ENCODE measurements at regions not wholly inside any gene's neighbourhood (a gene's known extent, or its start where the extent isn't known, plus 50 kb on each side); places are given as distances from the start of the nearest gene placed in this dataset.

- TF ChIP-seq, protein P1, sequence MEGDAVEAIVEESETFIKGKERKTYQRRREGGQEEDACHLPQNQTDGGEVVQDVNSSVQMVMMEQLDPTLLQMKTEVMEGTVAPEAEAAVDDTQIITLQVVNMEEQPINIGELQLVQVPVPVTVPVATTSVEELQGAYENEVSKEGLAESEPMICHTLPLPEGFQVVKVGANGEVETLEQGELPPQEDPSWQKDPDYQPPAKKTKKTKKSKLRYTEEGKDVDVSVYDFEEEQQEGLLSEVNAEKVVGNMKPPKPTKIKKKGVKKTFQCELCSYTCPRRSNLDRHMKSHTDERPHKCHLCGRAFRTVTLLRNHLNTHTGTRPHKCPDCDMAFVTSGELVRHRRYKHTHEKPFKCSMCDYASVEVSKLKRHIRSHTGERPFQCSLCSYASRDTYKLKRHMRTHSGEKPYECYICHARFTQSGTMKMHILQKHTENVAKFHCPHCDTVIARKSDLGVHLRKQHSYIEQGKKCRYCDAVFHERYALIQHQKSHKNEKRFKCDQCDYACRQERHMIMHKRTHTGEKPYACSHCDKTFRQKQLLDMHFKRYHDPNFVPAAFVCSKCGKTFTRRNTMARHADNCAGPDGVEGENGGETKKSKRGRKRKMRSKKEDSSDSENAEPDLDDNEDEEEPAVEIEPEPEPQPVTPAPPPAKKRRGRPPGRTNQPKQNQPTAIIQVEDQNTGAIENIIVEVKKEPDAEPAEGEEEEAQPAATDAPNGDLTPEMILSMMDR (IDR thresholded peaks at IDR 0.05): no peak
- no peak for TF ChIP-seq POLR2A (IDR thresholded peaks at IDR 0.05)
Measured at GRCh38 chr9:28781481-28781880, 1208.2 kb upstream of the C9orf72 start.

Measured in lower leg skin (tissue), 3 donors.